H1 (cell line): ENCODE measurements at regions not wholly inside any gene's neighbourhood (a gene's known extent, or its start where the extent isn't known, plus 50 kb on each side); places are given as distances from the start of the nearest gene placed in this dataset.

ENCODE experiments used
- CTCF ChIA-PET: fragments of 300-600 bp; sonication (Branson Sonifier 250); formaldehyde crosslinking; loops from one replicate; lab custom pipeline; 2021; ENCODE audit not compliant: partially characterized antibody; lab: Charles Lee
- POLR2A ChIA-PET: fragments of 300-600 bp; sonication (Branson Sonifier 250); formaldehyde crosslinking; loops from one replicate; lab custom pipeline; 2021; ENCODE audit warnings: inconsistent platforms; ENCODE audit not compliant: partially characterized antibody; lab: Charles Lee
- DNase-seq, 2 experiments: peaks; one replicate each; pipeline versions ENCODE4 v3.0.0 to v3.0.0-alpha.2; 2010 to 2022; ENCODE audit warnings: low spot score in 2 of 2, low read depth in 1 of 2, mixed read lengths in 1 of 2
- FAIRE-seq: peaks from 2 replicates; lab custom pipeline; 2011; peaks lifted over from hg19 to GRCh38; lab: Jason Lieb, UNC
- H2AFZ ChIP-seq: 2 replicates; pipeline ENCODE4 v1.8.1; 2012; ENCODE audit warnings: low read length, inconsistent platforms
- H2AK5ac ChIP-seq: 2 replicates; pipeline ENCODE4 v1.6.1; 2013; ENCODE audit warnings: low read depth, low read length
- H2BK120ac ChIP-seq: replicated peaks from 2 replicates; pipeline ENCODE3; 2013; ENCODE audit warnings: low read depth, low read length, inconsistent platforms
- H2BK12ac ChIP-seq: 2 replicates; pipeline ENCODE4 v1.6.1; 2013; ENCODE audit warnings: low read depth, low read length
- H2BK15ac ChIP-seq: 2 replicates; pipeline ENCODE4 v1.6.1; 2013; ENCODE audit warnings: low read length
- H2BK20ac ChIP-seq: 2 replicates; pipeline ENCODE4 v1.6.1; 2013; ENCODE audit warnings: low read length
- H2BK5ac ChIP-seq: 2 replicates; pipeline ENCODE4 v1.6.1; 2013; ENCODE audit warnings: low read depth, low read length
- H3K14ac ChIP-seq: 2 replicates; pipeline ENCODE4 v1.6.1; 2013; ENCODE audit warnings: inconsistent platforms; ENCODE audit not compliant: insufficient read length
- H3K18ac ChIP-seq: 2 replicates; pipeline ENCODE4 v1.6.1; 2013; ENCODE audit warnings: low read length; ENCODE audit errors: extremely low read depth
- H3K23ac ChIP-seq: 2 replicates; pipeline ENCODE4 v1.6.1; 2013; ENCODE audit warnings: inconsistent platforms; ENCODE audit not compliant: insufficient read length
- H3K23me2 ChIP-seq: 2 replicates; pipeline ENCODE4 v1.6.1; 2013; ENCODE audit warnings: low read depth, low read length
- H3K27ac ChIP-seq: 2 replicates; pipeline ENCODE4 v1.6.1; 2011; ENCODE audit warnings: low read depth, low read length, inconsistent platforms
- H3K27me3 ChIP-seq, 4 experiments: replicated peaks in 1 of 4; 1 replicate in 1 of 4; 2 replicates in 3 of 4; pipeline versions ENCODE4 v1.6.1 to v1.8.1; 2011 to 2013; ENCODE audit warnings: low read length in 3 of 4, mild to moderate bottlenecking in 3 of 4, inconsistent platforms in 2 of 4, mixed read lengths in 2 of 4, moderate library complexity in 1 of 4; ENCODE audit not compliant: control insufficient read depth in 3 of 4, insufficient read depth in 3 of 4; ENCODE audit errors: extremely low read depth in 1 of 4
- H3K36me3 ChIP-seq, 4 experiments: 2 replicates each; pipeline versions ENCODE4 v1.6.1 to v1.8.1; 2011 to 2013; ENCODE audit warnings: mild to moderate bottlenecking in 4 of 4, low read length in 3 of 4, moderate library complexity in 2 of 4, control low read depth in 1 of 4, inconsistent platforms in 1 of 4; ENCODE audit not compliant: insufficient read depth in 4 of 4, control insufficient read depth in 2 of 4
- H3K4ac ChIP-seq: replicated peaks from 2 replicates; pipeline ENCODE3; 2013; ENCODE audit warnings: low read length, low read depth, mixed read lengths, inconsistent platforms; ENCODE audit not compliant: insufficient read length
- H3K4me1 ChIP-seq, 4 experiments: replicated peaks in 1 of 4; 1 replicate in 1 of 4; 2 replicates in 3 of 4; pipeline versions ENCODE4 v1.6.1 to v1.8.1; 2011 to 2013; ENCODE audit warnings: low read length in 3 of 4, inconsistent platforms in 2 of 4, mixed read lengths in 1 of 4; ENCODE audit not compliant: insufficient read depth in 4 of 4, control insufficient read depth in 3 of 4
- H3K4me2 ChIP-seq, 2 experiments: 2 replicates each; pipeline versions ENCODE4 v1.6.1 to v1.8.1; 2011 to 2013; ENCODE audit warnings: low read depth in 2 of 2, low read length in 2 of 2, control low read depth in 1 of 2, inconsistent platforms in 1 of 2, mild to moderate bottlenecking in 1 of 2; ENCODE audit not compliant: insufficient read depth in 1 of 2
- H3K4me3 ChIP-seq, 4 experiments: fragments of 200-600, 300-600 bp in 1 of 4; sonication (generic), shearing (Covaris generic), sonication (Bioruptor Twin) in 1 of 4; 2 replicates each; pipeline versions ENCODE4 v1.5.1 to v1.8.1; 2011 to 2016; ENCODE audit warnings: low read length in 4 of 4, low read depth in 3 of 4, control low read depth in 2 of 4, inconsistent platforms in 2 of 4, mild to moderate bottlenecking in 2 of 4, mixed read lengths in 1 of 4, moderate library complexity in 1 of 4; ENCODE audit not compliant: insufficient read depth in 2 of 4; ENCODE audit errors: extremely low read depth in 1 of 4
- H3K56ac ChIP-seq: replicated peaks from 2 replicates; pipeline ENCODE3; 2013; ENCODE audit warnings: low read depth, mild to moderate bottlenecking, mixed read lengths, low read length, inconsistent platforms; ENCODE audit not compliant: insufficient read length
- H3K79me1 ChIP-seq: 2 replicates; pipeline ENCODE4 v1.6.1; 2013; ENCODE audit warnings: low read depth, low read length, control low read depth
- H3K79me2 ChIP-seq, 2 experiments: 2 replicates each; pipeline versions ENCODE4 v1.6.1 to v1.8.1; 2012 to 2013; ENCODE audit warnings: low read length in 2 of 2, mild to moderate bottlenecking in 2 of 2, inconsistent platforms in 1 of 2; ENCODE audit not compliant: insufficient read depth in 2 of 2, control insufficient read depth in 1 of 2
- H3K9ac ChIP-seq, 4 experiments: replicated peaks in 1 of 4; 1 replicate in 1 of 4; 2 replicates in 3 of 4; pipeline versions ENCODE4 v1.6.1 to v1.8.1; 2011 to 2013; ENCODE audit warnings: low read depth in 3 of 4, low read length in 3 of 4, control low read depth in 2 of 4, mild to moderate bottlenecking in 2 of 4, moderate library complexity in 2 of 4, inconsistent platforms in 1 of 4; ENCODE audit errors: extremely low read depth in 1 of 4
- H3K9me3 ChIP-seq, 2 experiments: 2 replicates each; pipeline versions ENCODE4 v1.6.1 to v1.8.1; 2012 to 2013; ENCODE audit warnings: mild to moderate bottlenecking in 2 of 2, moderate library complexity in 2 of 2, control low read depth in 1 of 2, inconsistent platforms in 1 of 2, low read depth in 1 of 2, low read length in 1 of 2, mixed read lengths in 1 of 2; ENCODE audit not compliant: insufficient read depth in 2 of 2
- H4K20me1 ChIP-seq, 2 experiments: replicated peaks in 1 of 2; 2 replicates each; pipeline versions ENCODE3 to v1.8.1; 2011 to 2013; ENCODE audit warnings: inconsistent platforms in 2 of 2, low read length in 2 of 2, mild to moderate bottlenecking in 1 of 2; ENCODE audit not compliant: insufficient read depth in 2 of 2, control insufficient read depth in 1 of 2
- H4K5ac ChIP-seq: 2 replicates; pipeline ENCODE4 v1.6.1; 2013; ENCODE audit warnings: low read length, low read depth, mixed read lengths, inconsistent platforms; ENCODE audit not compliant: insufficient read length
- H4K8ac ChIP-seq: 2 replicates; pipeline ENCODE4 v1.8.0; 2013; ENCODE audit warnings: mild to moderate bottlenecking, moderate library complexity, low read length, inconsistent platforms; ENCODE audit not compliant: insufficient read depth; ENCODE audit errors: extremely low read depth
- H4K91ac ChIP-seq: replicated peaks from 2 replicates; pipeline ENCODE3; 2013; ENCODE audit warnings: low read length, mixed read lengths, inconsistent platforms; ENCODE audit not compliant: insufficient read length
- EGR1 ChIP-seq: IDR thresholded peaks from 2 replicates; pipeline ENCODE4 v1.6.1; 2011; ENCODE audit warnings: low read depth, low read length, borderline replicate concordance
- EP300 ChIP-seq, 2 experiments: IDR thresholded peaks; 1 replicate in 1 of 2; 2 replicates in 1 of 2; pipeline ENCODE4 v1.6.1; 2011 to 2012; ENCODE audit warnings: low read depth in 2 of 2, low read length in 2 of 2, mild to moderate bottlenecking in 2 of 2, borderline replicate concordance in 1 of 2, inconsistent platforms in 1 of 2, moderate library complexity in 1 of 2
- NANOG ChIP-seq: IDR thresholded peaks from 2 replicates; pipeline ENCODE4 v1.6.1; 2011; ENCODE audit warnings: low read length, low read depth, mild to moderate bottlenecking, inconsistent platforms; ENCODE audit not compliant: insufficient read depth, poor library complexity, severe bottlenecking
- SIRT6 ChIP-seq: IDR thresholded peaks from one replicate; pipeline ENCODE4 v1.7.1; 2012; ENCODE audit warnings: low read length, inconsistent platforms
- SP4 ChIP-seq: IDR thresholded peaks from 2 replicates; pipeline ENCODE4 v1.6.1; 2012; ENCODE audit warnings: low read length, inconsistent platforms
- WGBS, 2 experiments: shearing (Covaris generic) in 1 of 2; methylation state at CpG; one replicate each; pipeline versions ENCODE4 v1.1.6 to v1.1.7; 2013 to 2015; ENCODE audit warnings: low lambda C conversion rate in 2 of 2, mixed read lengths in 2 of 2, inconsistent platforms in 1 of 2, low coverage in 1 of 2, missing lambda C conversion rate in 1 of 2; ENCODE audit not compliant: insufficient replicate concordance in 2 of 2, insufficient coverage in 1 of 2, insufficient read length in 1 of 2; ENCODE audit errors: extremely low coverage in 1 of 2, missing lambda C conversion rate in 1 of 2; 5-methylcytosine and 5-hydroxymethylcytosine counted together
- TF ChIP-seq, protein P1 (sequence below), 3 experiments: IDR thresholded peaks; 1 replicate in 2 of 3; 2 replicates in 1 of 3; pipeline versions ENCODE4 v1.5.1 to v1.6.1; 2011; ENCODE audit warnings: low read length in 3 of 3, mild to moderate bottlenecking in 3 of 3, inconsistent platforms in 2 of 3, low read depth in 1 of 3, moderate library complexity in 1 of 3; ENCODE audit not compliant: insufficient read depth in 1 of 3; ENCODE audit errors: control extremely low read depth in 1 of 3

DNA sequence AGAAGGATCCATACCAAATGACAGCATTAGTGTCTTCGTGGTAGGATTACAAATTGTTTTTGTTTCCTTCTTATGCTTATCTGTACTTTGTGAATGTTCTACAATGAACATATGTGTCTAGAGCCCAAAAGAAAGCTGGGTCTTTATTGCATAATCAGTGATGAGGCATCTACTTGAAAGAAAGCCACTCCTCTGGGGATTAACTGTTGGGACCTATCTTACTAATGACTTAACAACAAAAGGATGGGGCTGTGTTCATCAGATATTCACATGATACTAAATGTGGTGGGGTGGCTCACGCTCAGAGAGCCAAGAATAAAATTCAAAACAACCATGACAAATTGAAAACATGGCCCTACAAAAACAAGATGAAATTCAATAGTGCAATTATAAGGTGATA lies 160.2 kb downstream of the RGS9 start:
- ChIA-PET CTCF (interaction anchor here (0.6 to 1.4 kb wide), 3 partner anchors 261 to 305 kb away, joined by 3 read pairs; no protein-coding TSS in a partner anchor), POLR2A (no interaction called here)
- no peak overlapping the region for H3K18ac ChIP-seq
- no peaks in the 10 kb centered on the region for H3K23me2 ChIP-seq
- no peak overlapping the region for H3K4me3 ChIP-seq
- H4K91ac ChIP-seq: no peak overlapping the region
- H3K4ac ChIP-seq: no peak overlapping the region
- DNase-seq: no peak
- no peak overlapping the region for H2BK12ac ChIP-seq
- H3K23ac ChIP-seq: no peak overlapping the region
- H3K79me1 ChIP-seq: no peaks in the 10 kb centered on the region
- no peak overlapping the region for H2AFZ ChIP-seq
- no peaks in the 10 kb centered on the region for H3K79me2 ChIP-seq
- no peak overlapping the region for H2AK5ac ChIP-seq
- H3K56ac ChIP-seq: no peak overlapping the region
- no peak overlapping the region for H3K9ac ChIP-seq
- no peak overlapping the region for H3K14ac ChIP-seq
- no peak overlapping the region for H2BK5ac ChIP-seq
- WGBS, 2 experiments: 94% methylated on average over 2 of the region's 2 CpGs; no CpG with 5 or more reads in 1 of the 2 experiments
- no peak overlapping the region for H3K27ac ChIP-seq
- no peaks in the 10 kb centered on the region for H3K9me3 ChIP-seq
- H3K4me2 ChIP-seq: no peak overlapping the region
- no peak overlapping the region for H2BK20ac ChIP-seq
- H4K8ac ChIP-seq: no peak overlapping the region
- H3K36me3 ChIP-seq: no peaks in the 10 kb centered on the region
- no peak for TF ChIP-seq EP300 (IDR thresholded peaks at IDR 0.05; ENCODE audit: borderline replicate concordance in 1 of 2, low read depth in 2 of 2, low read length in 2 of 2)
- no peak for TF ChIP-seq NANOG
- TF ChIP-seq, protein P1, sequence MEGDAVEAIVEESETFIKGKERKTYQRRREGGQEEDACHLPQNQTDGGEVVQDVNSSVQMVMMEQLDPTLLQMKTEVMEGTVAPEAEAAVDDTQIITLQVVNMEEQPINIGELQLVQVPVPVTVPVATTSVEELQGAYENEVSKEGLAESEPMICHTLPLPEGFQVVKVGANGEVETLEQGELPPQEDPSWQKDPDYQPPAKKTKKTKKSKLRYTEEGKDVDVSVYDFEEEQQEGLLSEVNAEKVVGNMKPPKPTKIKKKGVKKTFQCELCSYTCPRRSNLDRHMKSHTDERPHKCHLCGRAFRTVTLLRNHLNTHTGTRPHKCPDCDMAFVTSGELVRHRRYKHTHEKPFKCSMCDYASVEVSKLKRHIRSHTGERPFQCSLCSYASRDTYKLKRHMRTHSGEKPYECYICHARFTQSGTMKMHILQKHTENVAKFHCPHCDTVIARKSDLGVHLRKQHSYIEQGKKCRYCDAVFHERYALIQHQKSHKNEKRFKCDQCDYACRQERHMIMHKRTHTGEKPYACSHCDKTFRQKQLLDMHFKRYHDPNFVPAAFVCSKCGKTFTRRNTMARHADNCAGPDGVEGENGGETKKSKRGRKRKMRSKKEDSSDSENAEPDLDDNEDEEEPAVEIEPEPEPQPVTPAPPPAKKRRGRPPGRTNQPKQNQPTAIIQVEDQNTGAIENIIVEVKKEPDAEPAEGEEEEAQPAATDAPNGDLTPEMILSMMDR (IDR thresholded peaks at IDR 0.05; ENCODE audit: control extremely low read depth in 1 of 3, insufficient read depth in 1 of 3, low read depth in 1 of 3, low read length in 3 of 3): no peak
- TF ChIP-seq SP4: no peak
- TF ChIP-seq SIRT6: no peak
- no peak for TF ChIP-seq EGR1
- TF ChIP-seq, all 59 proteins: peak for 0
- Histone ChIP-seq H4K20me1 (no peaks in the 10 kb centered on the region), H2BK15ac (no peak overlapping the region), H3K27me3 (no peaks in the 10 kb centered on the region), H4K5ac (no peak overlapping the region), H3K4me1 (peaks cover 0 to 4% (median 3%) of the 10 kb centered on the region in 4 experiments; a peak in 5 of 7 replicates), H2BK120ac (no peak overlapping the region)
- no peak for FAIRE-seq
